Sigmoid colon (tissue), 4 donors: ENCODE measurements at regions not wholly inside any gene's neighbourhood (a gene's known extent, or its start where the extent isn't known, plus 50 kb on each side); places are given as distances from the start of the nearest gene placed in this dataset.

Source experiments
- EP300 ChIP-seq, 4 donors: sonication (generic); formaldehyde crosslinking; IDR thresholded peaks; one replicate each; pipeline ENCODE4 v1.6.1; 2017; ENCODE audit warnings: antibody characterized with exemption in 4 of 4
- POLR2A ChIP-seq, 2 donors: fragments of 450-650 bp; IDR thresholded peaks; one replicate each; pipeline ENCODE4 v1.6.1; 2016; ENCODE audit warnings: antibody characterized with exemption in 2 of 2, mild to moderate bottlenecking in 2 of 2, moderate library complexity in 2 of 2
- TF ChIP-seq, protein P1 (sequence below), 4 experiments: fragments of 450-650 bp in 3 of 4; fragments of 200-600 bp in 1 of 4; IDR thresholded peaks; one replicate each; pipeline ENCODE4 v1.5.1; 2016 to 2019; ENCODE audit warnings: antibody characterized with exemption in 4 of 4, mild to moderate bottlenecking in 3 of 4, moderate library complexity in 2 of 4

DNA sequence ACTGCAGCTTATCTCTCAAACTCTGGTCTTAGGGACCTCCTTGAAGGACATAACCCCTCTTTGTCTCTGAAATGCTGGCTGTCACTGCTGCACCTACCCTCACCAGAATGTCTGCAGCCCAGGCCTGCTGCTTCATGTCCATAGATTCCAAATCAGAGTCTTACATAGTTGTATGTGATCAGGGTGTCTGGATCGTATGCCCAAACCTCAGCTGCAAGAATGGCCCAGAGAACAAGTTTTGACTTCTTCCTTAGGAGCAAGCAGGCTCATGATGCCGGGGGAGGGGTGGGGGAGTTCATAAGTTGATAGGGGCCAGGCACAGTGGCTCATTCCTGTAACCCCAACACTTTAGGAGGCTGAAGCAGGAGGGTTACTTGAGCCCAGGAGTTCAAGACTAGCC lies 55.8 kb upstream of the RMDN2 start:
- TF ChIP-seq, protein P1, sequence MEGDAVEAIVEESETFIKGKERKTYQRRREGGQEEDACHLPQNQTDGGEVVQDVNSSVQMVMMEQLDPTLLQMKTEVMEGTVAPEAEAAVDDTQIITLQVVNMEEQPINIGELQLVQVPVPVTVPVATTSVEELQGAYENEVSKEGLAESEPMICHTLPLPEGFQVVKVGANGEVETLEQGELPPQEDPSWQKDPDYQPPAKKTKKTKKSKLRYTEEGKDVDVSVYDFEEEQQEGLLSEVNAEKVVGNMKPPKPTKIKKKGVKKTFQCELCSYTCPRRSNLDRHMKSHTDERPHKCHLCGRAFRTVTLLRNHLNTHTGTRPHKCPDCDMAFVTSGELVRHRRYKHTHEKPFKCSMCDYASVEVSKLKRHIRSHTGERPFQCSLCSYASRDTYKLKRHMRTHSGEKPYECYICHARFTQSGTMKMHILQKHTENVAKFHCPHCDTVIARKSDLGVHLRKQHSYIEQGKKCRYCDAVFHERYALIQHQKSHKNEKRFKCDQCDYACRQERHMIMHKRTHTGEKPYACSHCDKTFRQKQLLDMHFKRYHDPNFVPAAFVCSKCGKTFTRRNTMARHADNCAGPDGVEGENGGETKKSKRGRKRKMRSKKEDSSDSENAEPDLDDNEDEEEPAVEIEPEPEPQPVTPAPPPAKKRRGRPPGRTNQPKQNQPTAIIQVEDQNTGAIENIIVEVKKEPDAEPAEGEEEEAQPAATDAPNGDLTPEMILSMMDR (IDR thresholded peaks at IDR 0.05) = no peak
- TF ChIP-seq POLR2A (IDR thresholded peaks at IDR 0.05) (no peak), EP300 (IDR thresholded peaks at IDR 0.05) (no peak)
